ENCODE measurements at regions not wholly inside any gene's neighbourhood (a gene's known extent, or its start where the extent isn't known, plus 50 kb on each side); places are given as distances from the start of the nearest gene placed in this dataset.

GRCh38 chr21:16409352-16409751 lies 679.6 kb downstream of the USP25 start:
- TF ChIP-seq CTCF (IDR thresholded peaks at IDR 0.05; ENCODE audit: low read depth, low read length) (no peak), EZH2phosphoT487 (IDR thresholded peaks at IDR 0.05; ENCODE audit: low read depth) (no peak)
